ENCODE measurements at regions not wholly inside any gene's neighbourhood (a gene's known extent, or its start where the extent isn't known, plus 50 kb on each side); places are given as distances from the start of the nearest gene placed in this dataset.

- WGBS (ENCODE audit: insufficient coverage) = no CpG with 5 or more reads among the region's 2 CpGs
Observed at GRCh38 chr3:189486556-189486955, 144.6 kb upstream of the TP63 start.

GRCh38 chr3:189488241-189488767, 142.9 kb upstream of the TP63 start:
- intact Hi-C loops (cut with micrococcal nuclease) = no loop called here
- Histone ChIP-seq H3K4me3 (replicated peaks in 1 of 3; ENCODE audit: low read depth in 2 of 3, low read length in 3 of 3) (no peak overlapping the region), H3K9me3 (replicated peaks in 1 of 2; ENCODE audit: control insufficient read depth in 1 of 2, insufficient read depth in 1 of 2, low read length in 2 of 2) (no peaks in the 10 kb centered on the region), H3K27ac (ENCODE audit: low read depth in 1 of 2, low read length in 2 of 2) (no peak overlapping the region), H3K27me3 (ENCODE audit: control insufficient read depth in 2 of 2, insufficient read depth in 2 of 2, low read length in 2 of 2) (no peaks in the 10 kb centered on the region), H2AFZ (ENCODE audit: insufficient read depth, low read depth, low read length, poor library complexity, severe bottlenecking) (no peak overlapping the region), H3K4me2 (replicated peaks; ENCODE audit: extremely low read depth, low read length, poor library complexity, severe bottlenecking) (no peak overlapping the region), H3K36me3 (replicated peaks in 1 of 2; ENCODE audit: control insufficient read depth in 1 of 2, insufficient read depth in 2 of 2, low read length in 2 of 2) (no peaks in the 10 kb centered on the region), H3K9ac (ENCODE audit: insufficient read depth, low read length, poor library complexity, severe bottlenecking) (no peak overlapping the region), H4K20me1 (ENCODE audit: insufficient read depth, low read length) (no peaks in the 10 kb centered on the region), H3K79me2 (ENCODE audit: insufficient read depth, low read length) (no peaks in the 10 kb centered on the region), H3K4me1 (ENCODE audit: control insufficient read depth in 1 of 2, insufficient read depth in 2 of 2, low read length in 2 of 2) (no peaks in the 10 kb centered on the region)
- TF ChIP-seq, protein P1, sequence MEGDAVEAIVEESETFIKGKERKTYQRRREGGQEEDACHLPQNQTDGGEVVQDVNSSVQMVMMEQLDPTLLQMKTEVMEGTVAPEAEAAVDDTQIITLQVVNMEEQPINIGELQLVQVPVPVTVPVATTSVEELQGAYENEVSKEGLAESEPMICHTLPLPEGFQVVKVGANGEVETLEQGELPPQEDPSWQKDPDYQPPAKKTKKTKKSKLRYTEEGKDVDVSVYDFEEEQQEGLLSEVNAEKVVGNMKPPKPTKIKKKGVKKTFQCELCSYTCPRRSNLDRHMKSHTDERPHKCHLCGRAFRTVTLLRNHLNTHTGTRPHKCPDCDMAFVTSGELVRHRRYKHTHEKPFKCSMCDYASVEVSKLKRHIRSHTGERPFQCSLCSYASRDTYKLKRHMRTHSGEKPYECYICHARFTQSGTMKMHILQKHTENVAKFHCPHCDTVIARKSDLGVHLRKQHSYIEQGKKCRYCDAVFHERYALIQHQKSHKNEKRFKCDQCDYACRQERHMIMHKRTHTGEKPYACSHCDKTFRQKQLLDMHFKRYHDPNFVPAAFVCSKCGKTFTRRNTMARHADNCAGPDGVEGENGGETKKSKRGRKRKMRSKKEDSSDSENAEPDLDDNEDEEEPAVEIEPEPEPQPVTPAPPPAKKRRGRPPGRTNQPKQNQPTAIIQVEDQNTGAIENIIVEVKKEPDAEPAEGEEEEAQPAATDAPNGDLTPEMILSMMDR (IDR thresholded peaks at IDR 0.05) = no peak
- 81% methylated on average over 8 of the region's 9 CpGs for WGBS (ENCODE audit: insufficient coverage)
- peaks cover 0 to 3% (median 2%) of the 10 kb centered on the region in 7 donors for H3K9me3 Mint-ChIP-seq
- no peaks in the 10 kb centered on the region for H3K4me1 Mint-ChIP-seq
- no peak overlapping the region for H3K27ac Mint-ChIP-seq
- DNase-seq = no peak
- no peaks in the 10 kb centered on the region for H3K36me3 Mint-ChIP-seq
- peaks cover 0 to 3% (median 1%) of the 10 kb centered on the region in 3 donors for H3K27me3 Mint-ChIP-seq (ENCODE audit: low read depth in 3 of 3)
- no peak overlapping the region for H3K4me3 Mint-ChIP-seq

More at GRCh38 chr3:189486556-189486955, 144.6 kb upstream of the TP63 start:
- Histone ChIP-seq H4K20me1 (ENCODE audit: insufficient read depth, low read length) (no peaks in the 10 kb centered on the region), H3K36me3 (replicated peaks in 1 of 2; ENCODE audit: control insufficient read depth in 1 of 2, insufficient read depth in 2 of 2, low read length in 2 of 2) (no peaks in the 10 kb centered on the region), H3K27me3 (ENCODE audit: control insufficient read depth in 2 of 2, insufficient read depth in 2 of 2, low read length in 2 of 2) (no peaks in the 10 kb centered on the region), H3K9me3 (replicated peaks in 1 of 2; ENCODE audit: control insufficient read depth in 1 of 2, insufficient read depth in 1 of 2, low read length in 2 of 2) (no peaks in the 10 kb centered on the region), H3K9ac (ENCODE audit: insufficient read depth, low read length, poor library complexity, severe bottlenecking) (no peak overlapping the region), H2AFZ (ENCODE audit: insufficient read depth, low read depth, low read length, poor library complexity, severe bottlenecking) (no peak overlapping the region), H3K4me1 (ENCODE audit: control insufficient read depth in 1 of 2, insufficient read depth in 2 of 2, low read length in 2 of 2) (no peaks in the 10 kb centered on the region), H3K79me2 (ENCODE audit: insufficient read depth, low read length) (no peaks in the 10 kb centered on the region), H3K4me3 (replicated peaks in 1 of 3; ENCODE audit: low read depth in 2 of 3, low read length in 3 of 3) (no peak overlapping the region), H3K27ac (ENCODE audit: low read depth in 1 of 2, low read length in 2 of 2) (no peak overlapping the region), H3K4me2 (replicated peaks; ENCODE audit: extremely low read depth, low read length, poor library complexity, severe bottlenecking) (no peak overlapping the region)
- Mint-ChIP-seq H3K36me3 (no peaks in the 10 kb centered on the region), H3K9me3 (peaks cover 0 to 3% (median 0%) of the 10 kb centered on the region in 7 donors), H3K27me3 (ENCODE audit: low read depth in 3 of 3) (peaks cover 0 to 2% (median 1%) of the 10 kb centered on the region in 3 donors), H3K4me1 (no peaks in the 10 kb centered on the region), H3K4me3 (no peak overlapping the region), H3K27ac (no peak overlapping the region)
- TF ChIP-seq, protein P1 (IDR thresholded peaks at IDR 0.05) = no peak
- intact Hi-C loops (cut with micrococcal nuclease) = no loop called here
- no peak for DNase-seq
